Ovary (tissue), 3 donors: ENCODE measurements at regions not wholly inside any gene's neighbourhood (a gene's known extent, or its start where the extent isn't known, plus 50 kb on each side); places are given as distances from the start of the nearest gene placed in this dataset.

Experiments used
- CTCF ChIP-seq, 3 donors: fragments of 450-650 bp in 2 of 3; fragments of 200-600 bp in 1 of 3; IDR thresholded peaks; one replicate each; pipeline versions ENCODE4 v1.5.1 to v1.8.0; 2016 to 2022; ENCODE audit warnings: antibody characterized with exemption in 3 of 3, mild to moderate bottlenecking in 1 of 3
- POLR2A ChIP-seq: fragments of 450-650 bp; IDR thresholded peaks from one replicate; pipeline ENCODE4 v1.6.1; 2017; ENCODE audit warnings: antibody characterized with exemption, mild to moderate bottlenecking, moderate library complexity
- donor health status: DM: no; HTN: no; CAD: no.

- TF ChIP-seq CTCF (IDR thresholded peaks at IDR 0.05): no peak
- no peak for TF ChIP-seq POLR2A
Observed at GRCh38 chr12:113762155-113762881, 203.8 kb downstream of the RBM19 start.
